ENCODE measurements at regions not wholly inside any gene's neighbourhood (a gene's known extent, or its start where the extent isn't known, plus 50 kb on each side); places are given as distances from the start of the nearest gene placed in this dataset.

GRCh38 chr10:121092720-121093095 lies 241.5 kb downstream of the WDR11 start:
- in situ Hi-C loops (cut with HindIII; ENCODE audit: low sequenced_read_pairs): no loop called here

DNA sequence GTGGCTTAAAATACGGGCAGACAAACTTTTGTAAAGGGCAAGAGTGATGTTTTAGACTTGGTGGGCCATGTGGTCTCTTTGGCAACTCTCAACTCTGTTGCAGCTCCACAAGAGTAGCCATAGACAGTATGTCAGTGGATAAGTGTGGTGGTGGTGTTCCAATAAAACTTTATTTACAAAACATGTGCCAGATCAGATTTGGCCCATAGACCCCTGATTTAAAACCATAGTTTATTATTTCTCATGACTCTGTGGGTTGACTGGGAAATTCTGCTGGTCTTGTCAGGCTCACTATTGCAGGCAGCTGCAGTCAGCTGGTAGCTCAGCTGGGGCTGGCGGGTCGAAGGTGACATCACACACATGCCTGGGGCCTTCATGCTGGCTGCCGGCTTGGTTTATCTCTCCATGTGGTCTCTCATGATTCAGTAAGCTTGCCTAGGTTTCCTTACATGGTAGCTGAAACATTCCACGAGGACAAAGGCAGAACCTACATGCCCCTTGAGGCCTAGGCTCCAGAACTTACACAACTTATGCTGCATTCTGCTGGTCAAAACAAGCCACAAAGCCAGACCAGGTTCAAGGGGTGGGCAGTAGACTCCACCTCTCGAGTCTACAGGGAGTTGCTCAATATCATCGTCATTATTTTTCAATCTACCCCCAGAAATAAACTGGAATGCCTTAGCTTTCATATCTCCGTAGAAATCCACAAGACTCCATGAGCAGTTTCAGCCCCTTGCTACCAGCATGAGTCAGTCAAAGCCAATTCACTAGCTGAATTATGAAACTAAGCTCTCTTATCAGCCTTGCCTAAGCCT lies 245.7 kb downstream of the WDR11 start:
- in situ Hi-C loops (cut with HindIII; ENCODE audit: low sequenced_read_pairs): no loop called here

DNA sequence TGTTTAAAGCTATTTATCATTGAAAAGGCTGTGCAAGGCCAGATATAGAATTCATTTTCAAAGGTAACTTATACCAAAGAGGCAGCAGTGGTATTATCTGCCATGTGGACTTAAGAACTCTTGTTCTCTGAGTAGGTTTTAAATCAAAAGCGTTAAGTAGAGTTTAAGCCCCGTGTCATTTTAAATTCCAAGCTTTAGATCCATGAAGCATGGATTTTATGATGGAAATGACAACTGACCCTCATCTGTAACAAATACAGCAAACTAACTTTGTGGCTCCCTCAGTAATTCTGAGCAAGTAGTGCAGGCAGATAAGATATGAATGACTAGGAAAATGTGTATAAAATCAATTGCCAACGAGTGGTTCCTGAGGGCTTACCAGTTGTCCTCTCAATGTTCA lies 247.0 kb downstream of the WDR11 start:
- in situ Hi-C loops (cut with HindIII; ENCODE audit: low sequenced_read_pairs): no loop called here

- in situ Hi-C loops (cut with HindIII; ENCODE audit: low sequenced_read_pairs): no loop called here
These were observed 247.6 kb downstream of the WDR11 start for GRCh38 chr10:121098751-121099150.

- in situ Hi-C loops (cut with HindIII; ENCODE audit: low sequenced_read_pairs): no loop called here
These were observed 248.0 kb downstream of the WDR11 start for GRCh38 chr10:121099181-121099580.

- in situ Hi-C loops (cut with HindIII; ENCODE audit: low sequenced_read_pairs): no loop called here
These were observed 248.4 kb downstream of the WDR11 start for GRCh38 chr10:121099592-121099991.

DNA sequence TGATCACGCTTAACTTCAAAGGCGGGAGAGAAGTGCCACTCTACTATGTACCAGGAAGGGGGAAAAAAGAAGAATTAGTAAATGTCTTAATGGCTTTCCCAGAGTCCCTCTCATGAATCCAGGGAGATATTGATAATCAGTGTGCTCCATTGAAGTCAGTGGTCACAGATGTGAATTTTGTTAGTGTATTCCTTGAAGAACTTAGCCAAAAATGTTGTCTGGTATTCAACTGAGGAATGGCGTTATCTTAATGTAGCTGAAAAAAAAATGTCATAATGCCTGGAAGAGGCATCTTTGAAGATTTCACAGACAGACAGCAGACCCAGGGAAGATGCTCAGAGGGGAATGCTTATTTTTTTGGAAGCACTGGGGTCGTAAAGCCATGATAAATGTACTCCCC lies 250.4 kb downstream of the WDR11 start:
- in situ Hi-C loops (cut with HindIII; ENCODE audit: low sequenced_read_pairs): no loop called here

DNA sequence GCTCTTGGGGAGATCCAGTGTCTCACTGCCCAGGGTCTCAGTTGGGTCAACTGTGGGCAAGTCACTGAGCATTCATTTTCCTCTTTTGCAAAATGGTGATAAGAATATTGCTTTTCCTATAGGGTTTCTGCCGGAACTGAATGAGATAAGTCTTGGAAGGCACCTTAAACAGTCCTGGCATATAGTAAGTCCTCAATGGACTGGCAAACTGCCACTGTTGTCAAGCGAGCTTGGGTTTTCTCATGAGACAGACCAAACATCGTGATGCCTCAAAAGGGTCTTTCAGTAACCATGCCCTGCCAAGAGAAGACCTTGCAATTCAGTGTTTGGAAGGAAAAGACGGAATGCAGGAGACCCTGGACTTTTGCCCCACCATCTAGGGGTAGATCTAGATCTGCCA lies 251.5 kb downstream of the WDR11 start:
- in situ Hi-C loops (cut with HindIII; ENCODE audit: low sequenced_read_pairs): no loop called here

- in situ Hi-C loops (cut with HindIII; ENCODE audit: low sequenced_read_pairs): no loop called here
These were observed 253.4 kb downstream of the WDR11 start for GRCh38 chr10:121104476-121105111.

GRCh38 chr10:121106611-121107010 lies 255.4 kb downstream of the WDR11 start:
- in situ Hi-C loops (cut with HindIII; ENCODE audit: low sequenced_read_pairs): no loop called here

DNA sequence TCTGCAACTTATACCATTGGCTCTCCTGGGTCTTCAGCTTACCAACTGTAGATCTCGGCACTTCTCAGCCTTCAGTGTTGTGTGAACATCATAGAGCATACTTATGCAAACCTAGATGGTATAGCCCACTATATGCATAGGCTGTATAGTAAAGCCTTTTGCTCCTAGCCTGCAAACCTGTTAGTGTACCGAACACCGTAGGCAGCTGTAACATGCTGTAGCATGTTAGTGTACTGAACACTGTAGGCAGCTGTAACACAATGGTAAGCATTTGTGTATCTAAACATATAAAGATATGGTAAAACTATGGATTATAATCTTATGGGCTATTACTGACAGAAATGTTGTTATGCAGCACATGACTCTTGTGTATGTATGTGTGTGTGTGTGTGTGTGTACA lies 256.9 kb downstream of the WDR11 start:
- in situ Hi-C loops (cut with HindIII; ENCODE audit: low sequenced_read_pairs): no loop called here

DNA sequence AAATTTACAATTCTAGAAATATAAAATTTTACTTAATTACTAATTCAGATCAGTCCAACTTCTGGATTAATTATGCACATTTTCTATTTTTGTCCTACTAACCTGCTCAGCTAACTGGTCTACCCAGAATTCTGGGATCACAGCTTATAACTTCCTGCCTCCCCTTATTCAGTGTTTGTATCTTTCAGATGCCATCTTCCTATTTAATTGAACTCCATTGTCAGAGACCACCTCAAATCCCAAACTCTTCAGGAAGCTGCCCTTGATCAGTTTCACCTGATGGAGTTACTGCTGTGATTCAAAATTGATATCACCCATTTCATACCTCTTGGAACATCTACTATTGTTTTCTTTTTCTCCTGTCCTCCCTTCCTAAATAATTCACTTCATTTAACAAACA lies 259.2 kb downstream of the WDR11 start:
- in situ Hi-C loops (cut with HindIII; ENCODE audit: low sequenced_read_pairs): no loop called here

DNA sequence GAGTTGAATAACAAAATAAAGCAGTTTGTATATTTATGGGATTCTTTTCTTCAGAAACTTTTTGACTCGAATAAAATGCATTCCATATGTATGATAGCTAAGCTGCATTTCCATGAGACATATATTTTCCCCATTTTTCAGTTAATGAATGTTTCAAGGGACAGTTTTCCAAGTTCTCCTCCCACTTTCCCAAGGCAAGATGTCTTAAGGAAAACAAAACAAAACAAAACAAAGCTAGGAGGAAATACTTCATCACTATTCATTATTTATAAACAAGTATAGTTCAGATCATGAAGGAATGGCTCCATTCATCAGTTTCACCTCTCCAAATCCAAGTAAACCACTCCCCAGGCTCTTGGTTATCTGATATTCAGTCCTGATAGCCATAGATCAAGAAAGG lies 261.0 kb downstream of the WDR11 start:
- in situ Hi-C loops (cut with HindIII; ENCODE audit: low sequenced_read_pairs): no loop called here

- in situ Hi-C loops (cut with HindIII; ENCODE audit: low sequenced_read_pairs): no loop called here
These were observed 261.6 kb downstream of the WDR11 start for GRCh38 chr10:121112579-121113384.

- in situ Hi-C loops (cut with HindIII; ENCODE audit: low sequenced_read_pairs): no loop called here
These were observed 262.2 kb downstream of the WDR11 start for GRCh38 chr10:121113385-121113696.

- in situ Hi-C loops (cut with HindIII; ENCODE audit: low sequenced_read_pairs): no loop called here
These were observed 262.7 kb downstream of the WDR11 start for GRCh38 chr10:121113911-121114310.

DNA sequence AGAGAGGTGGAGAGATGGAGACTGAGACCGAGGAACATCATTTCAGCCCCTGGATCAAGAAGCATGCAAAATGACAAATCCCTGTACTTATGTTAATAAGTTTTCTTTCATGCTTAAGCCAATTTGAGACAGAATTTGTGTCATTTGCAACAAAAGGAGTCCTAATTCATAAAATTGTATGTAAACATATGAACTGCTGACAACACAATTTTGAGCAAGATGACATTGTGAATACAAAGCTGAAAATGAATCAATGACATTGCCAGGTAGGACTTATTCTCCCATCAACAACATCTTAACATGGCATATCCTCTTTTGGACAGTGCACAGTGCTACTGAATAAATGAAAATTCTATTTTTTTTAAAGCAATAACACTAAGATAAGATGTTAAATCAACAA lies 264.0 kb downstream of the WDR11 start:
- in situ Hi-C loops (cut with HindIII; ENCODE audit: low sequenced_read_pairs): no loop called here

- in situ Hi-C loops (cut with HindIII; ENCODE audit: low sequenced_read_pairs): no loop called here
These were observed 270.3 kb downstream of the WDR11 start for GRCh38 chr10:121121462-121121861.

DNA sequence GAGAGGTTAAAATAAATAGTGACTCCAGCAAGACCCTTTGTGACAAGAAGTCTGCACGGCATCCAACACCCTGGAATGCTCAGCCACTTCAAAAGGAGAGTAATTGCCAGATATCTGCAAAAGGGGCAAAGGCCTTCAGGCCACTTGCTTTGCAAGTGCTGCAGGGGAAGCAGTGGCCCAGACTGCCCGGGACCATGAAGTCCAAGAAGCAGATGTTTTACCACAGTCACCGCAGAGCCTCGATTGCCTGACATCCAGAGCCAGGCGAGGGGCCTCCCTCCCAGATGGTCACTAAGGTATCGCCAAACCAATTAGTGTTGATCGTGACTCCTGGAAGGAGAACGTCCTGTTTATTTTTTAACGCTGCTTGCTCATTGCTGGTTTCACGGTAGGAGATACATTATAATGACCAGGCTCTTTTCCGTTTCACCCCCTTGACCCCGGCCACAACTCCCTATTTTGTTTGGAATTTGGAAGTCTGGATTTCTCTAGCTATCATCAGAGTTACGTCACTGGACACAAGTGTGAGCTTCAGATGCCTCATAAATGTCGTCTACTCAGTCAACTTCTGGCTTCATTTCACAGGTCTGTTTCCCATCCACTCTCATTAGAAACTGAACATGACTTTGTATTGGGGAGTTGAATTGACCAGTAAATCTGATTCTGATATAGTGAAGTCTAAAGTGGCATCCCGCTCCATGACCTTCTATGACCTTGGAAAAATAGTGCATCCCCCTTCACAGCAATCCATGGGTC lies 276.2 kb downstream of the WDR11 start:
- in situ Hi-C loops (cut with HindIII; ENCODE audit: low sequenced_read_pairs): no loop called here

- in situ Hi-C loops (cut with HindIII; ENCODE audit: low sequenced_read_pairs): no loop called here
These were observed 277.0 kb downstream of the WDR11 start for GRCh38 chr10:121128164-121128563.

DNA sequence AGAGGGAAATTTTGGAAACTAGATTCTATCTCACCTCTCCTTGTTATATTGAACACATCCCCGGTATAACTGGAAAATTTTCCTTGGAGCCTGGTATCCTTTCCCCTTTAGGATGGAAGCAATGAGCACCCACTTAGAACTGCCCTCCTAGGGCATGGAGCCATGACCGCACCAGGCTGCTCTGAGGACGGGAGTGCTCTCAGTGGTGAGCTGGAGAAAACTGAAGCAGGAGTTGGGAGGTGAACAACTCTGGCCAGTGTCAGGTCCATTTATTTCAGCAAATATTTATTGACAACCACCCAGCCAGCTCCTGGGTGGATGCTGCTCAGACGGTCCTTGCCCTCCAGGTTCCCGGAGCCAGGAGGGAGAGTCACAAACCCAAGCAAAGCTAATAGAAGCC lies 278.1 kb downstream of the WDR11 start:
- in situ Hi-C loops (cut with HindIII; ENCODE audit: low sequenced_read_pairs): no loop called here

Data from endothelial cell of hepatic sinusoid (primary cell).